ENCODE measurements at regions not wholly inside any gene's neighbourhood (a gene's known extent, or its start where the extent isn't known, plus 50 kb on each side); places are given as distances from the start of the nearest gene placed in this dataset.

DNA sequence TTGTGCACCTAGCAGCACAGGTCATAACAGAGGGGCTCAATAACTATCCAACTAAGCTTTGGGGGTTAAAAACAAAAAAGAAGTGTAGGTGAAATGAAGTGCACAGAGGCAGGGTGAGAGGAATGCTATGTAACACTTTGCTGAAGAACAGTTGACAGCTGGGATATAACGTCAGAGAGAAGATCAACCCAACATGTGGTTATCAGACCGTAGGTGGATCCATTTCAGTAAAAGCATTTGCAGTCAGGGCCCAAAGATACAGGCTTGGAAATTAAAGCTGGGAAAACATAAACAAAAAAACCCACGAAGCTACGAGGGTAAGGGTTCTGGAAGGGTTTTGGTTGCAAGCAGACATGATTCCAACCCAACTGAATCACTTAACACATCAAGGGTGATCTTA is 377.5 kb upstream of the NR2F2 start:
- Histone ChIP-seq H3K79me2 (ENCODE audit: low read length) (no peaks in the 10 kb centered on the region), H3K9ac (ENCODE audit: low read length) (no peak overlapping the region), H3K27ac (ENCODE audit: low read length) (no peak overlapping the region), H2AFZ (ENCODE audit: low read length) (no peak overlapping the region), H3K4me1 (ENCODE audit: low read length) (no peaks in the 10 kb centered on the region), H3K9me2 (replicated peaks; ENCODE audit: insufficient read depth, low read length) (no peaks in the 10 kb centered on the region), H3K27me3 (replicated peaks; ENCODE audit: insufficient read depth, low read length) (no peaks in the 10 kb centered on the region), H3K4me2 (ENCODE audit: low read depth, low read length) (no peak overlapping the region), H4K20me1 (ENCODE audit: insufficient read depth, low read length) (no peaks in the 10 kb centered on the region), H3K9me3 (replicated peaks; ENCODE audit: insufficient read depth, low read length) (no peaks in the 10 kb centered on the region), H3K4me3 (ENCODE audit: low read length) (no peak overlapping the region), H3K36me3 (replicated peaks; ENCODE audit: insufficient read depth, low read length) (no peaks in the 10 kb centered on the region), H3F3A (ENCODE audit: insufficient read depth, low read length) (no peaks in the 10 kb centered on the region)
- no peak for DNase-seq
- TF ChIP-seq CTCF (IDR thresholded peaks at IDR 0.05; ENCODE audit: low read length): no peak

DNA sequence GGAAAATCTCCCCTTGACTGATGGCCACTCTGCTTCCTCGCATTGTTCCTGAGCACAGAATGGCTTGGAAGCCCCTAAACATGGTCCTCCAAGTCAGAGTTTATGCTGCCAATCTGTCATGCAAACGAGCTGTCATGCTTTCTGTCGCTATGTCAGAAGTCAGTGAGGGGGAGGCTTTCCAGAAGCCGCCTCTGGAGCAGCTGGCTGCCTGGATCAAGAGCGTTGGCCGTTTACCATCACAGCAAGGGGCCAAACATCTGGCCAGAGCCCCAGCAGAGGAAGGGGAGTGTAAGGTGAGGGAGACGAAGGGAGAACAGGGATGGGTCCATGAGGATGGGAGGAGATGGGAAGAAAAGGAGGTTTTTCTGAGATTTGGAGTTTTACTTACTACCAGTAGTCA is 372.6 kb upstream of the NR2F2 start:
- H3K4me1 ChIP-seq (ENCODE audit: low read length): no peaks in the 10 kb centered on the region
- no peaks in the 10 kb centered on the region for H3F3A ChIP-seq (ENCODE audit: insufficient read depth, low read length)
- no peak for DNase-seq
- H3K36me3 ChIP-seq (replicated peaks; ENCODE audit: insufficient read depth, low read length): no peaks in the 10 kb centered on the region
- H3K27me3 ChIP-seq (replicated peaks; ENCODE audit: insufficient read depth, low read length): no peaks in the 10 kb centered on the region
- no peaks in the 10 kb centered on the region for H3K9me3 ChIP-seq (replicated peaks; ENCODE audit: insufficient read depth, low read length)
- no peak overlapping the region for H2AFZ ChIP-seq (ENCODE audit: low read length)
- TF ChIP-seq CTCF (IDR thresholded peaks at IDR 0.05; ENCODE audit: low read length) (no peak), EZH2 (optimal IDR thresholded peaks at IDR 0.05; ENCODE audit: low read depth, low read length) (no peak), EZH2phosphoT487 (IDR thresholded peaks at IDR 0.05; ENCODE audit: low read length) (no peak)
- H3K9me2 ChIP-seq (replicated peaks; ENCODE audit: insufficient read depth, low read length): no peaks in the 10 kb centered on the region
- no peak overlapping the region for H3K27ac ChIP-seq (ENCODE audit: low read length)
- H3K4me2 ChIP-seq (ENCODE audit: low read depth, low read length): no peak overlapping the region
- H4K20me1 ChIP-seq (ENCODE audit: insufficient read depth, low read length): no peaks in the 10 kb centered on the region
- H3K79me2 ChIP-seq (ENCODE audit: low read length): no peaks in the 10 kb centered on the region
- no peak overlapping the region for H3K4me3 ChIP-seq (ENCODE audit: low read length)
- no peak overlapping the region for H3K9ac ChIP-seq (ENCODE audit: low read length)

- no peak for DNase-seq
- TF ChIP-seq EZH2 (optimal IDR thresholded peaks at IDR 0.05; ENCODE audit: low read depth, low read length) (no peak), CTCF (IDR thresholded peaks at IDR 0.05; ENCODE audit: low read length) (no peak), EZH2phosphoT487 (IDR thresholded peaks at IDR 0.05; ENCODE audit: low read length) (no peak)
Observed at GRCh38 chr15:95958382-95958781, 372.1 kb upstream of the NR2F2 start.

GRCh38 chr15:95968856-95969255 is 361.6 kb upstream of the NR2F2 start:
- Histone ChIP-seq H3K9ac (ENCODE audit: low read length) (no peak overlapping the region), H3F3A (ENCODE audit: insufficient read depth, low read length) (no peaks in the 10 kb centered on the region), H3K79me2 (ENCODE audit: low read length) (no peaks in the 10 kb centered on the region), H2AFZ (ENCODE audit: low read length) (no peak overlapping the region), H3K4me1 (ENCODE audit: low read length) (no peaks in the 10 kb centered on the region), H3K4me2 (ENCODE audit: low read depth, low read length) (no peak overlapping the region), H3K9me3 (replicated peaks; ENCODE audit: insufficient read depth, low read length) (no peaks in the 10 kb centered on the region), H3K36me3 (replicated peaks; ENCODE audit: insufficient read depth, low read length) (no peaks in the 10 kb centered on the region), H3K27me3 (replicated peaks; ENCODE audit: insufficient read depth, low read length) (no peaks in the 10 kb centered on the region), H3K27ac (ENCODE audit: low read length) (no peak overlapping the region), H3K9me2 (replicated peaks; ENCODE audit: insufficient read depth, low read length) (no peaks in the 10 kb centered on the region), H4K20me1 (ENCODE audit: insufficient read depth, low read length) (no peaks in the 10 kb centered on the region), H3K4me3 (ENCODE audit: low read length) (no peak overlapping the region)
- TF ChIP-seq EZH2phosphoT487 (IDR thresholded peaks at IDR 0.05; ENCODE audit: low read length) (no peak), EZH2 (optimal IDR thresholded peaks at IDR 0.05; ENCODE audit: low read depth, low read length) (no peak), CTCF (IDR thresholded peaks at IDR 0.05; ENCODE audit: low read length) (no peak)
- no peak for DNase-seq

More at GRCh38 chr15:95958382-95958781, 372.1 kb upstream of the NR2F2 start:
- Histone ChIP-seq H3F3A (ENCODE audit: insufficient read depth, low read length) (no peaks in the 10 kb centered on the region), H3K79me2 (ENCODE audit: low read length) (no peaks in the 10 kb centered on the region), H3K4me2 (ENCODE audit: low read depth, low read length) (no peak overlapping the region), H3K4me1 (ENCODE audit: low read length) (no peaks in the 10 kb centered on the region), H3K27me3 (replicated peaks; ENCODE audit: insufficient read depth, low read length) (no peaks in the 10 kb centered on the region), H2AFZ (ENCODE audit: low read length) (no peak overlapping the region), H3K9ac (ENCODE audit: low read length) (no peak overlapping the region), H3K27ac (ENCODE audit: low read length) (no peak overlapping the region), H3K9me3 (replicated peaks; ENCODE audit: insufficient read depth, low read length) (no peaks in the 10 kb centered on the region), H3K4me3 (ENCODE audit: low read length) (no peak overlapping the region), H3K9me2 (replicated peaks; ENCODE audit: insufficient read depth, low read length) (no peaks in the 10 kb centered on the region), H3K36me3 (replicated peaks; ENCODE audit: insufficient read depth, low read length) (no peaks in the 10 kb centered on the region), H4K20me1 (ENCODE audit: insufficient read depth, low read length) (no peaks in the 10 kb centered on the region)

Data from MM.1S (cell line).